HG02840 (cell line): ENCODE measurements at regions not wholly inside any gene's neighbourhood (a gene's known extent, or its start where the extent isn't known, plus 50 kb on each side); places are given as distances from the start of the nearest gene placed in this dataset.

Source experiments
- ATAC-seq: cut with Tn5 transposase; IDR thresholded peaks from one replicate; pipeline ENCODE4 v1.9.1; 2021; ENCODE audit warnings: mild to moderate bottlenecking, moderate library complexity, moderate number of reproducible peaks; ENCODE audit not compliant: unreplicated experiment, low FRiP score

DNA sequence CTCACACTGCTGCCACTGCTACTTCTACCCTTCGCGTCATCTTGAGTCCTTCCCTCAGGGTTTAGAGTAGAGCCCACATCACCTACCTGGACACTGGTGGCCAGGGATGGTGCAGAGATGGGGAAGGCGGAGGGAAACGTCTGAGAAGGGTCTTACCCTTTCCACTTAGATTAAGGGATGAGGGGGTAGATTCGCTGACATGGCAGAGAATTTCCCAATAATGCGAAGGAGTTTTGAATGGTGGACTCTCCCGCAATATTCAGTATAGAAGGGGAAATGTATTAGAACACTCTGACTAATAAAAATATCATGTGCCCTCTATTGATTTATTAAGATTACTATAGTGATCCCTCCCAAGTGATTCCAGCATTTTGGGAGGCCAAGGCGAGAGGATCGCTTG lies 209.5 kb upstream of the KIAA1217 start:
- no peak for ATAC-seq

DNA sequence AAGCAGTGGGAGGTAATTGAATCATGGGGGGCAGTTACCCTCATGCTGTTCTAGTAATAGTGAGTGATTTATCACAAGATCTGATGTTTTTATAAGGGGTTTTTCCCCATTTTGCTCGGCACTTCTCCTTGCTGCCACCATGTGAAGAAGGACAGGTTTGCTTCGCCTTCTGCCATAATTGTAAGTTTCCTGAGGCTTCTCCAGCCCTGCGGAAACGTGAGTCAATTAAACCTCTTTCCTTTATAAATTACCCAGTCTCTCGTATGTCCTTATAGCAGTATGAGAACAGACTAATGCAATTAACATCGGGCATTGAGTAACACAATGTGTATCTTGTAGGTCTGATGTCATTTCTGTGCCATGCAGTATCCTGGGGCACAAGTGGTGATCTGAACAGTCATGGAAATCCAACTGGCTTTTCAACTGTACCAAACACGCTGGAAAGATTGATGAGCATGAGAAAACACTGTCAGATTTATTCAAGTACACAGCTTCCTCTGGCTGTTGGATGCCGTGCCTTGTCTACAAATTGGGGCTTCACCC lies 208.6 kb upstream of the KIAA1217 start:
- ATAC-seq: no peak

DNA sequence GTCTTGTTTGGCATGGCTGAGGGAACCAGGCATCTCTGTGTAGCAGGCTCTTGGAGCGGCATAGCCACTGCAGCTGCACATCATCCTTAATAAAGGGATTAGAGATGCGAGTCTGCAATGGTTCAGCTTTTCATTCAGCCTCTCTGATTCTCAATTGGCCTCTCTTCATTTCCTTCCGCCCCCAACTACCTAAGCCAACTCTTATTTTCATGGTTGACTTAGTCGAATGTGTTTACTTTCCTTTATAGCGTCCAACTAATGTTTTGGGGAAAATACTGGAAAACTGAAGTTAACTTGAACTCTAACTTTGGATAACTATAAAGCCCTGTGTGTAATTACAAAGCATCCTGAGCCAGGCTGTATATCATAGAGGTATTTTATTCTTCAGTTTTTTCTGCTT lies 202.2 kb upstream of the KIAA1217 start:
- no peak for ATAC-seq

DNA sequence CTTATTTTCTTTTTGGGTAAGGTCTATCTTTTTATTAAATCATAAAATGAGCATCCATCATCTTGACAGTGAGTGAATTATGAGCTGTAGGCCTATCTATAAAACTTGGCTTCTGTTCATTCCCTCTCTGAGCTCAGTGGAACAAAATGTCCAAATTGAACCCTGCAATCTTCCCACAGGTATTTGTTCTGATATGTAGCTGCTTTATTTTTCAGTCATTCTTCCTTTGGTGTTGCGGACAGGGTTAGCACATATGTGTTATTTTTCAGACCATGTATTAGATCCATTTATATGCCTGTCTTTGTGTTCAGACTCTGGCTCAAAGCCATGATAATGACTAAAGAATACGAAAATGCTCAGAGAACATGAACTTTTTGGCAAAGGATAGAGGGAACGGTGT lies 201.6 kb upstream of the KIAA1217 start:
- no peak for ATAC-seq

DNA sequence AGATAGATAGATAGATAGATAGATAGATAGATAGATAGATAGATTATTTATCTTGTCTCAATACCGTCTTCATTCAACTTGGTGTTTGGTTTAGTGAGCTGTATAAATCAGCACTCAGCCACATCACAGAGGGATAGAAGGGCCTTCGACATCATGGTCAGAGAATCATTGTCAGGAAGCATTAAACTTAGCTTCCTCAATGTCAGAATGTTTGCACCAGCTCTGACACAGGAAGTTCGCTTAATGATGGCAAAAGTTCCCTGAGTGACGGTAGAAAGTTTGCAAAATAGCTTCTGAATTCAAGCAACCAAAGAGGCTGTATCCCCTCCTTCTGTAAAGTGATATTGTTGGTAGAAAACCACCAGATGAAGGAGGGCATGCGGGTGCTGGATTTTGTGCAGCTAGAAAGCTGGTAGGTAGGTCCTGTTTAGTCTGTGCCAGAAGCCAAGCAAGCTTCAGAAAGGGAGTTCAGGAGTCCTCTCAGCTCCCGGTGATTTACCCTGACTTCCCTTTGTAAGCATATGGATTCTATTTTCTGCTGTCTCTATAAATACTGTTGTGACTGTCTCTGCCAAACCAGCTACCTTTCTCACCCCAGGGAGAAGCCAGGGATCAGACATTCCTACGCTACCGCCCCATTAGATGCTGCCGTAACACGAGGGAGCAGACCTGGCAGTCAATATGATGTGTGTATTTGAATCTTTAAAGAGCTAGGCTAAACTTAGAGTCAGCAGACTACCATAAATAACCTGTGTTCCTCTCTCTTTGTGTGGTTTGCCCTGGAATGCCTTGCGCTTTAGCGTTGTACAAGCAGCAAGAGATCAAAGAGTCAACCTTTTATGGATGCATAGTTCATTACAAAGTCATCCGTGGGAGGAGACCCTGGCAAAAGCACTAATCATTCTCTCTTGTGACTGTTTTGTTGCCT lies 200.5 kb upstream of the KIAA1217 start:
- ATAC-seq: no peak

DNA sequence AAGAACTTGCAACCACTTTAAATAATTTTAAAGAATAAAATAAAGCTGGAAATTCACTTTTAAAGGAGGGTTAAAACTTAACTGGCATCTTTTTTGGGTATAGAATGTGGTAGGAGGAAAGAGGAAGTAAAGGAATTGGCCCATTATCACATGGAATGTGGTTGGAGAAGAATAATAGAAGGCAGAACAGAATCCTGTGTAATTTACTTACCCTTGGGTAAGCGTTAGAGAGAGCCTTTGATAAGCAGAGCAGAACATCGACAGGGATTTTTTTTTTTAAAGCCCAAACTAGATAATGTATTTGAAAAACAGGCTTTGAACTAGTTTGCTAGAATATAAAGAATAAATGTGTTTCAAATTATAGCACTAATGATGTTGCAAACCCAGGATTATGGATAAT lies 199.8 kb upstream of the KIAA1217 start:
- ATAC-seq: no peak

DNA sequence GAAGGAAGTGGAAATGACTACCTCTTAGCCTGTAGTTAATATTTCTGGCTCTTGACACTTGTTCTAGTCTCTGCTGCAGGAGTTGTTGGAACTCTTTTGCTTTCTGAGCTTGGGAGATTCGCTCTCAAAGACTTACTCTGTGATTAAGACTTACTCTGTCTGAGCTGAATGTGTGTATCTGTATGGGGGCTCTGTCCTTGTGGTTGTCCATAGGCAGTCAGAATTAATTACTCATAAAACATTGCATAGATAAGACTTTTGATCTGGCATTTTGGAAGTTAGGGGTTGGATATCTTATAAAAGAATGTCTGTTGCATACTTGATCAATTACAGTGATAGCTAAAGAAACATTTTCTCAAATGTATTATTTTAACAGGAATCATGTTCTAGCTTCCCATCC lies 199.2 kb upstream of the KIAA1217 start:
- ATAC-seq: no peak

DNA sequence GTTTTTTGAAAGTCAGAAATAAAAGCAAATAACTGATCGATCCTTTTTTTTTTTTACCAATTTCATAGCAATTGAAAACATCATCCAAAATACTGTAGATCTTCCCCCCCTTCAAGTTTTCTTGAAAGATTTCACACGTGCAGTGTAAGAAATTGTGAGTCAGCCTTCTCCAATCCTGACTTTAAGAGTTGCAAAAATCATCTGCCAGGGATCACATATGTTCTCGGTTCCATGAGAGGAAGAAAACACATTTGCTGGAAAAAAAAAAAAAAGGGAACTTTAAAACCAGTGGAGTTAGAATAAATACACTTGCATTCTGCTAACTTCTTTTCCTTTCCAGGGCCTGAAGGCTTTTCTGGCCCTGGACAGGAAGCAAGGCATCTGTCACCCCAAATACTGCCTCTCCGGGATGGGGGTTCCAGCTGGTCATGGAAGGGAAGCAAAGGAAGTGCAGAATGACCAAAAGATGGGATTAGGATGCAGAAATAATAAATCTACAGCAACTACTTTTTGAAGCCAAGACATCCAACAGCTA lies 198.4 kb upstream of the KIAA1217 start:
- ATAC-seq: no peak

DNA sequence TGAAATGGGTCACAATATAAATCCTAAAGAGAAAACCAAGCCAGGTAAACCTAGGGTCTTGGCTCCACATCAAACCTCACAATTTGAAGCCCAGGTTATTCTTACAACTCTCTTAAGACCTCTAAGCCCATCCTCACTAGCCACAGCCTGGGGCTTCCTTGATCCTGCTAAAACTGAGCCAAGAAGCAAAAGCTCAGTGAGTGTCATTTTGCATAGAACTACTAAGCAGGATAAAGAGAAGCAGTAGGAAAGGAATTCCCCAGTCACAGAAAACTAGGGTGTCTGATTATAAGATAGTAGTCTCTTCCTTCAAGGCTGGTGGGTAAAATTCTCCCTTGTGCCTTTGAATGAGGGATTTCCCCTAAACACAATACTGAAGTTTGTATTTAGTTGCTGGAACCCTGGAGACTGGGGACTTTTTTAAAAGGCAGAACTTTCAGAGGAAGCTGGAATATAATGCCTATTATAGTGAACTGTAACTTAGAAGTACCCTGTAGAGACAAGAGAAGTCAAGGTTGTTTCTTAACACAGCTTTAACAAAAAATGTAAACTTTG lies 196.6 kb upstream of the KIAA1217 start:
- ATAC-seq: no peak

DNA sequence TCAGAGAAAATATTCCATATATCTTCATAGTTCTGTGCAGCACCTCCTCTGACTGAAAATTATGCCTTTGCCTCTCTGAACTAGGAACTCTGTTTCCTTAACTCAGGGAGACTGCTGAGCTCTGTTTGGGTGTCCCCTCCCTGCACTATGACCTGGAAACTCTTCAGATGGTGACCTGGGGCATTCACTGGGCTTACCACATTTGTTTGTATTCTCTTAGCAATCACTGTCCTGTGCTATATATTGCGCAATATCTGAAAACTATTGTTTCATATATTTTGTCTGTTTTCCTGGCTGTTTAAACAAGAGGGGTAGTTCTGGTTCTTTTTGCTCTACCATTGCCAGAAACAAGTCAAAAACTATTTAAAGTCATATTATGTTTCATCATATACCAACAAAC lies 181.8 kb upstream of the KIAA1217 start:
- ATAC-seq: no peak

DNA sequence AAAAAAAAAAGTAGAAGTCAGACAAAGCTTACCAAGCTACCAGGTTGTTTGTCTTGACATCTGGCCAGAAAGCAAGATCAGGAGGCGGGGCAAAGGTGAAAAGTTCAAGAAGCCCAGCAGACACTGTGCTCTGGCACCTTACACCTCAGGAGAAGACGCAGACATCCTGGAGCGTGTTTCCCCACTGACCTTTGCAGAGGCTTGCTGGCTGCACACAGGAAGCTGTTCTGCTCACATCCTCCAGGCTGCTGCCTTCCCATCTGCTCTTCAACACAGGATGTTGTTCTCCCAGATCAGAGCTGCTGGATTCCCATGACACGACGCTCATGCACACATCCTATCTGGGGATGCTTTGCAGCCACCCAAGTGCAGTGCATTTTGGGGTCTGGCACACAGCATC lies 174.4 kb upstream of the KIAA1217 start:
- ATAC-seq: no peak

DNA sequence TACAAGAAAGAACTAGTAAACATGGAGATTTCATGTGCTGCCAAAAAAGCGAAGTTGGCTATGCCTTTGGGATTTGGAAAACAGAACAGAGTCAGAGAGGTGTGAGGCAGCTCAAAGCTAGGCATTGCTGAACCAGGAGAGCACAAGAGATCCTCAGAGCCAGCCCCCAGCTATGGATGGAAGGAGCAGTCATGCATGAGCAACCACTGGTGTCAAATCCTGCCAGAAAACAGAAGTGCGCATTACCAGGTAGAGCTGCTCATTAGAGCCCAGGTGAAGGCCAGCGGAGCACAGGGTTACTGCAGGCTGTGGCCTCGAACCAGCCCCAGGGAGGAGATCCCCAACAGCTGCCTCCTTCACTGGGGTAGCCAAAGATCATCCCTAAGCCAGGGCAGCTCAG lies 173.2 kb upstream of the KIAA1217 start:
- ATAC-seq: no peak

DNA sequence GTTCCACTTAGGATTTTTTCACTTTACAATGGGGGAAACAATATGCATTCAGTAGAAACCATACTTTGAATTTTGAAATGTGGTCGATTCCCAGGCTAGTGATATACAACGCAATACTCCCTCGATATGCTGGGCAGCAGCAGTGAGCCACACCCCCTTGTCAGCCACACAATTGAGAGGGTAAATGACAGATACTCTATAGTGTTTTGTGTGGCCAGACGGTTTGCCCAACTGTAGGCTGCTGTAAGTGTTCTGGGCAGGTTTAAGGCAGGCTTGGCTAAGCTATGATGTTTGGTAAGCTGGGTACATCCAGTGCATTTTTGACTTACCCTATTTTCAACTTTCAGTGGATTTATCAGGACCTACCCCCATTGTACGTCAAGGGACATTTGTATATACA lies 169.6 kb upstream of the KIAA1217 start:
- no peak for ATAC-seq

DNA sequence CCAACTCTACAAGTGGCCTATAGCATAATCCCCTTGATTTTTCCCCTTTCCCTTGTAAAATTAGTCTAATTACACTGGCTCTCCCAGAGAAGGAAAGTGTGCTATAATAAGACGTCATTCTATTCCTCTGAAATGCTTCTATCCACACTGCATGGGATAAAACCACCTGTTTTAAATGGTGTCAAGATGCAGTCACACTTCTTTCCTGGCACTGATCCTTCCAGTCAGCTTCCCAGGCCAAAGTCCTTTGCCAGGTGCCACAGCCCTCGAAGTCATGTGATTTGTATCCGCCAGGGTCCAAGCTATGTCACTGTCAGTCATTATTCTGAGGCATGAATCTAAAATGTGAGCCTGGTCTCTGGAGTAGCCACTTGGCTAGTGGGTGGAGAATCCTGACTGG lies 169.0 kb upstream of the KIAA1217 start:
- no peak for ATAC-seq

DNA sequence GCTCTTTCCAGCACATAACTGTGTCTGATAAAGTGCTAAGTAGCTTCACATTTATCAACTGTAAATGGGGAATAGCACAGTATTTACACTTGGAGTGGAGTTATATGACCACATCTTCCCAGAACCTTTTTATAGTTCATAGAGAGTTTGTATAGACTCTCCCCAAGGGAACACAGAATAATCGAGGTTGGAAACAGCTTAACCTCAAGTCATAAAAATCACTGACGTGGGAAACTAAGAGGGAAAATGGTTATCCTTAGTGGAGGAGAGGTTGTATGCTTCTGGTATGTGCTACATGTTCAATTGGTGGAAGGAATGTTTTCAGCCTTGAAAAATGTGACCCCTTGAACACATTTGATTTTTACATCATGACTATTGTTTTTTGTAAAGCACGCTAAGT lies 167.9 kb upstream of the KIAA1217 start:
- no peak for ATAC-seq

DNA sequence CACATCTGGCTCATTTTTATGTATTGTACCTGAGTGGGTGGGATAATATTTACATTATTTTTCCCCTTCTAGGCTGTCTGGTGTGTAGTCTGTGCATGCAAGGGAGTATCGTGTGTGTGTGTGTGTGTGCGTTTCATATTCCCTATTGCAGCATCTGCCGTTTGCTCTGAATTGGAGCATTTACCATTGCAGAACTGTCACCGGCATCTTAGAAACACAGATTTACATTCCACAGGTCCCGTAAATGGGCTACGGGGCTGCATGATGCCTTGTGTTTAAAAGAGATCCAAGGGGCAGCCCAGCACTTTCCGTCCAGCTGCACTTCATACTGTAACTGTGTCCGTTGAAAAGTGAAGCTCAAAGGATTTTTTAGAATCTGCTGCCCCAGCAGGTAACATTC lies 167.1 kb upstream of the KIAA1217 start:
- ATAC-seq: no peak

DNA sequence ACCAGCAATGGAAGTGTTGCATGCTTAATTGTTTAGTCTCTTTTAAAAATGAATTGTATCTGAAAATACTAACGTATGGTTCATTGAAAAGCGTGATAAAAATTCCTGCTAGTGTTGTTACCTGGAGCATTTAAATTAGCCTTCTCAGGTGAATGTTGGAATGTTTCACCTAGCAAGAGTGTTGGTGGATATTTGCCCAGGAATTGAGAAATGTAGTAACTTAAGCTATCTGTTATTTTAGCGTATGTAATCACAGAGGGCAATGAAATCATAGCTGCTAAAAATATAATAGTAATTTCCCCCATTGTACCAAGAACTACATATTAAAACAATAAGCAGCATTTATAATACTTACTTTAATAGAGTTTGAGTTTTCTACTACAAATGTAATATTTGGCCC lies 166.1 kb upstream of the KIAA1217 start:
- no peak for ATAC-seq

DNA sequence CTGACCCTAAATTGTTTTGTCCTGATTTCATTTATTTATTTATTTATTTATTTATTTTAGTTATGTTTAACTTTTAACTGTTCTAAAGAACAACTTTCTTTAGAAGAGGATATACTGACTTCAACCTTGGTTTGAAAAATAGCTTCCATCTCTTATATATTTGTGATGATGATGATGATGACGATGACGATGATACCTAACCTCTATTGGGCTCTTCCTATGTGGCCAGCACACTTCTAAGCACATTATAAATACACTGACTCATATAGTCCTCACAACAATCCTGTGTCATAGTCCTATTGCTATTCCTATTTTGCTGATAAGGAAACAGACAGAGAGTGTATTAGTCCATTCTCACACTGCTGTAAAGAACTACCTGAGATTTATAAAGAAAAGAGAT lies 162.9 kb upstream of the KIAA1217 start:
- no peak for ATAC-seq

DNA sequence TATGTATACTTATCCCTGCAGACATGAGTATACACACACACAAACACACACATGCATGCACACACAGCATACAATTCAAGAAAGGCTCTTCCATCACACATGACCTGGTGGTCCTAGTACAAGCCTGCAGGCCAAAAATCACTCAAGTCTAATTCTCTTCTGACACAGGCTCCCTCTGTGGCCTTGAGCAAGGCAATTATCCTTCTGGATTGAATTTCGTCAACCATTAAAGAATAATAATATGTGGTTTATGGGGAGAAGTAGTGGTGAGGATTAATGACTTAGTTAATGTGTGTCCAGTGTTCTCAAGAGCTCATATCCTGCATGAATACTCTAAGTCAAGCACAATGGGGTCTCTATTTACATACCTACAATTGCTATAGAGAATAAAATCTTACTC lies 161.8 kb upstream of the KIAA1217 start:
- no peak for ATAC-seq

DNA sequence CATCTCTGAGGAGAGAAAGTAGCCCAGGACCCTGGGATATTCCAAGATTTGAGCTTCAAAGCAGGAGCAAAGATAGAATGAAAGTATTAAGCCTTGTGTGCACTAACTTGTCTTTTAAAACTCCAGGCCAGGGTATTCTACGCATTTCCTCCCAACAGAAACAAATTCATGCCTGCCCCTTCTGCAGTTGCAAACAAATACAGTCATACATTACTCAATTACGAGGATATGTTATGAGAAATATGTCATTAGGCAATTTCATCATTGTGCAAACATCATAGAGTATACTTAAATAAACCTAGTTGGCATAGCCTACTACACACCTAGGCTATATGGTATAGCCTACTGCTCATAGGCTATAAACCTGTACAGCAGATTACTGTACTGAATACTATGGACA lies 154.5 kb upstream of the KIAA1217 start:
- no peak for ATAC-seq

DNA sequence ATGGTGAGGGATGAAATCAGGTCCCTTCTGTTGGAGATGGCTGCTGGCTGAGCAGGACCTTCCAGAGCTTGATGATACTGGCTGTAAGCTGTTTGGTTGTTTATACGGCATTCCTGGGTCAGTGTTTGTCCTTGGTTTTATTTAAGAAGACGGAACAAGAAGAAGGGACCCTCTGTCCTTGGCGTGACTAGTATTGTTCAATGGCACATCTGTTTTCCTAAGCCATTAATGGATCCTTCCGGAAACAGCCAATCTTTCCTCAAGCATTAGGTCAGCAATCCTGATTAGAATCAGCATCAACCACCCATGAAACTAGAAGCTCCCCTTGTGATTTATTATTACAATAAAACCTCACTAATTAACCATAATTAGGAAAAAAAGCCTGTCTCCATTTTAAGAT lies 128.7 kb upstream of the KIAA1217 start:
- no peak for ATAC-seq
